ENCODE measurements at regions not wholly inside any gene's neighbourhood (a gene's known extent, or its start where the extent isn't known, plus 50 kb on each side); places are given as distances from the start of the nearest gene placed in this dataset.
"Not testable (repeated sequence)": the region's sequence is repeated elsewhere in the genome, so short reads cannot be mapped to it uniquely, and the experiment has no call there.

- DNase-seq (ENCODE audit: low spot score): no peak
Observed at GRCh38 chr4:123159479-123159878, 237.1 kb upstream of the NUDT6 start.

GRCh38 chr4:123162859-123163258 is 233.7 kb upstream of the SPRY1 start:
- no peak for DNase-seq (ENCODE audit: low spot score)

GRCh38 chr4:123163501-123163900 is 233.1 kb upstream of the SPRY1 start:
- no peak for DNase-seq (ENCODE audit: low spot score)

- DNase-seq (ENCODE audit: low spot score): no peak
Observed at GRCh38 chr4:123166023-123166422, 230.6 kb upstream of the SPRY1 start.

GRCh38 chr4:123167931-123168330 is 228.7 kb upstream of the SPRY1 start:
- DNase-seq (ENCODE audit: low spot score): no peak

GRCh38 chr4:123168812-123169211 is 227.8 kb upstream of the SPRY1 start:
- DNase-seq (ENCODE audit: low spot score): no peak

- DNase-seq (ENCODE audit: low spot score): no peak
Observed at GRCh38 chr4:123170843-123171242, 225.8 kb upstream of the SPRY1 start.

- DNase-seq (ENCODE audit: low spot score): no peak
Observed at GRCh38 chr4:123176605-123177004, 220.0 kb upstream of the SPRY1 start.

DNA sequence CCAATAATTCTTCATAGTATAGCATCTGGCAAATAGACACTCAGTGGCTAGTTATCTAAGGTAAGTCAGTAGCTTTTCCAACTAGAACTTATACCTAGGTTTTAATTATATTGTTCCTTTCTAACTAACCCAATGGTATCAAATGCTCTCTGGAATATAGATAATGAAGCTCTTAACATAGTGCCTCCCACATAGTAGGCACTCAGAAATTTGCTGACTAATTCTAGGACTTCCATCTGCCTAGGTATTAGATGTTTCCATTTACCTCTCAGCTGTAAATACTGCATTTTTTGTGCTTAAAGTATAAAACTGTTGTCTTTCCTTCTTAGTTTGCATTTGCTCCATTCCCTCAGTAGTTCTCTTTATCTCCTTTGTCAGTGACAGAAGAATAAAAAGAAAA is 214.3 kb upstream of the SPRY1 start:
- no peak for DNase-seq (ENCODE audit: low spot score)

- DNase-seq (ENCODE audit: low spot score): no peak
Observed at GRCh38 chr4:123183308-123183707, 213.3 kb upstream of the SPRY1 start.

DNA sequence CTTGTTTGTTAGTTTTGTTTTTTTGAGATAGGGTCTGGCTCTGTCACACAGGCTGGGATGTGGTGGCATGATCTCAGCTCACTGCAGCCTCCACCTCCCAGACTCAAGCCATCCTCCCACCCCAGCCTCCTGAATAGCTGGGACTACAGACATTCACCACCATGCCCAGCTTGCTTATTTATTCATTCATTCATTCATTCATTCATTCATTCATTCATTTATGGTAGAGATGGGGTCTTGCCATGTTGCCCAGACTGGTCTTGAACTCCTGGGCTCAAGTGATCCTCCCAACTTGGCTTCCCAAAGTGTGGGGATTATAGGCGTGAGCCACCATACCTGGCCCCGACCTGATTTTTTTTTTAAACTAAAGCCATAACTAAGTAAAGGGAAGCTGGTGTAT is 212.8 kb upstream of the SPRY1 start:
- not testable (repeated sequence) for DNase-seq (ENCODE audit: low spot score)

DNA sequence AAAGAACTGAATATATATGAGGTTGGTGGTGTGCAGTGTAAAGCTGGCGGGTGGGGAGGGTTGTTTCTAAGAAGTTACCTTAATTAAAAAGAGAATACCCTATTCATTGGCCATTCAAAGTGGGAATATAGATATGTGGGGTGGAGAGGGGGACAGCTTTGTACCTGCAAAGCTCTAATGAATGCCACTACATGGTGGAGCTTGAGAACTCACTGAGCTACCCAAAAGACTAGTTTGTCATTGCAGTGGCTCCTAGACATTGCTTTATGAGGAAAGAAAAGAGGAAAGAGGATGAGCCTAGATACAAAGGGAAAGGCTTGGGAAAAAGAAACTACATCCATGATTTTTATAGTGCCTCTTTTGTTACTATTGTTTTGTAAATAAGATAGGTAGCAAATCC is 209.9 kb upstream of the SPRY1 start:
- no peak for DNase-seq (ENCODE audit: low spot score)

- DNase-seq (ENCODE audit: low spot score): no peak
Observed at GRCh38 chr4:123190176-123190575, 206.4 kb upstream of the SPRY1 start.

- no peak for DNase-seq (ENCODE audit: low spot score)
Observed at GRCh38 chr4:123191728-123192127, 204.9 kb upstream of the SPRY1 start.

DNA sequence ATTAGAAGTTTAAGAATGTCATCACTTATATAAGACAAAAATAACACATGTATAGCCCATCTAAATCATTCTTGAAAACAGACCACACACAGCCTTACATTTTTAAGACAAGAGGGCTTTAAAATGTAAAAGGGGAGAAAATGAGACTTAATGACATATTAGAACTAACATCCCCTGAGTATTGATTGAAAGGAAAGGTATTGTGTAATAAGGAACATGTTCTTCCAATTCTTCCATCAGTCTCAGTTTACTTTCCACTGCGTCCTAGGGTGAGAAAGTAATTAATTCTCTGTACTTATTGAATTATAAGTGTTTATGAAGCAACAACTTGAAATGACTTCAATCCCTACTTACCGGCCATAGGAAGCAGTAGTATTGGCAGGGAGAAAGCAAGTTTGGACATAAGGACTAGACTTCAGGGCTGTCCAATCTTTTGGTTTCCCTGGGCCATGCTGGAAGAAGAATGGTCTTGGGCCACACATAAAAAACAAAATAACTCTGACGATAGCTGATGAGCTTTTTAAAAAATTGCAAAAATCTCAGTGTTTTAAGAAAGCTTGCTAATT is 202.7 kb upstream of the SPRY1 start:
- no peak for DNase-seq (ENCODE audit: low spot score)

- no peak for DNase-seq (ENCODE audit: low spot score)
Observed at GRCh38 chr4:123198706-123199105, 197.9 kb upstream of the SPRY1 start.

DNA sequence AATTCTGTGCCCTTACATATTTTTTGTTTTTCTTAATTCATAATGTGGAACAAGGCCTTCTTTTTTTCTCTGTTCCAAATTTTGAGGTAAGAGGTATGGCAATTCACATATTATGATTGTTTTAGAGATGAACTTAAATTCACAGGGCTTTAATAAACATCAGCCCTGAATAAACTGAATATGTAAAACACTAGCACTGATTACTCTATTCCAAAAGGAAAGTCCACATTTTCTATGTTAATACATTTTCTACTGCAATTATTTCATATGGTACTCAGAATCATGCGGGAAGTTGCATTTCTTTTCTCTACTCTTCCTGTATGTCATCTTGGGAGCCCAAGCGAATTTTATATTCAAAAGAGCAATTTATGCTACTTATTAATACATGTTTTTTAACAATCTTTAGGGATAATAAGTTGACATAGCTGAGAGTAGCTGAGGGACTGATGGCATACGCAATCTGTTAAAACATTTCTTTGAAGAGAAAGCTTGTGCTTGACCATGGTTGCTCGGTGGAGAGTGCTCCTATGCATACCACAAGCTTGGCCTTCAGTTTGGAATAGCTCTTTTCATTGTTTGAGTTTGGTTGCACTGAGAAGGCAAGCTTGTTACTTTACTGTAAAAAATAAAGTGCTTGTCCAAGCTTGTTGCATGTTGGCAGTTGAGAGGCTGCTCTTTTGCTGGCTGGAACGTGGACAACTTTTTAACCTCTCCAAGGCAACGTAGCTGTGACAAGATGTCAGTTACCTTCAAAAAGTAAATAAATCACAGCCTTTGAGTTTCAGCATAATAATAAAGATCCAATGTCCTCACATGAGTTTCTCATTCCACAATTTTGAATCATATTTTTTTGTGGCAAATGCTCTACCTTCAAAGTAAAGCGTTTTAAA is 196.3 kb upstream of the SPRY1 start:
- DNase-seq (ENCODE audit: low spot score): no peak

GRCh38 chr4:123204737-123205136 is 191.9 kb upstream of the SPRY1 start:
- DNase-seq (ENCODE audit: low spot score): no peak

- DNase-seq (ENCODE audit: low spot score): no peak
Observed at GRCh38 chr4:123206016-123206415, 190.6 kb upstream of the SPRY1 start.

- DNase-seq (ENCODE audit: low spot score): no peak
Observed at GRCh38 chr4:123209436-123209835, 187.2 kb upstream of the SPRY1 start.

DNA sequence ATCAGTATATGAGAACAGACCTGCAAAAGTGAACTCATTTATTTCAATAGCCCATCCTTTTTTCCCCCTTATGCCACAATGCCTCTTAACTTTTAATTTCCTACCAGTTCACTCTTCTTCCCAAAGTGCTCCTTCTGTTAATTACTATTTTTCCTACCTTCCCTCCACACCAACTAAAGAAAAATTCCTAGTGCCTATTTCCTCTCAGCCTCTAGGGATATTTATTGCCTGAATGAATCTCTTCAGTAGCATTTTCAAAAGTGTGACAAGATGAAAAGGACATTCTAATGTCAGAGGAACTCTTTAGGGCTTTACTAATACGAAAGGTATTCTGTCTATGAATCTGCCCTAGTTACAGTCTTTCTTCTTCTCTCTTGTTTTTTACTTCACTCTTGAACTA is 181.1 kb upstream of the SPRY1 start:
- DNase-seq (ENCODE audit: low spot score): no peak

GRCh38 chr4:123216543-123216942 is 180.1 kb upstream of the SPRY1 start:
- DNase-seq (ENCODE audit: low spot score): no peak

DNA sequence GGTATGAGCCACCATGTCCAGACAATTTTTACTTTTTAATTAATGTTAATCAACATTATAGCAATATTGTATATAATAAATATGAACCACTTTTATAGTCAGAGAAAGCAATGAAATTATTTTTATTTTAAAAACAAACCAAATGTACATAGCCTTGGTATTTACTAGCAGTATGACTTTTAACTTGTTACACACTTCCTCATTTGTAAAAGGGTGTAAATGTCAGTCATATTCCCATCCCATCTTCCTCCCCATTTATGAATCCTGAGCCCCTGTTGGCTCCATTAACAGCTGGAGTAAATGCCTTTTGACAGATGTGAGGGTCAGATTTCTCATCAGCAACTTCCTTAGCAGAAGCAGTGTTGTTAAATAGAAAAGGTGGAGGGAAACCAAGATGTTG is 179.6 kb upstream of the SPRY1 start:
- no peak for DNase-seq (ENCODE audit: low spot score)

DNA sequence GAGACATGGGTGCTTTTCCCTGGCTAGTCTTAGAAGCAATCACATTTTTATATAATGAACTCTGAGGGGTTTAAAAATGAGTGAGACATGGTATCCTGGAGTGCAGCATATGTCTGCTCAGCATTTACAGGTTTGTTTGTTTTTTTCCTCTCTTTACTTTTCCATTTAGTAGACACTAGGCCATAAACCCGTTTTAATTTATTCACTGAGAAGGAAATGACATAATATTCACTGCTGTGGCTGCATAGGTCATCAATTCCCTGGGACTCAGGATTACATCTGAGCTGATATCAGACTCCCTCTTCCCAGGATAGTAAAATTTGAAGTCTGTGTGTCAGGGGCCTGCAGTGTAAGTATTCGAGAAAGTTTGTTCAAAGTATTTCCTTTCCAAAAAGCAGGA is 178.9 kb upstream of the SPRY1 start:
- no peak for DNase-seq (ENCODE audit: low spot score)
